WERI-Rb-1 (cell line): ENCODE measurements at regions not wholly inside any gene's neighbourhood (a gene's known extent, or its start where the extent isn't known, plus 50 kb on each side); places are given as distances from the start of the nearest gene placed in this dataset.
"Not testable (repeated sequence)": the region's sequence is repeated elsewhere in the genome, so short reads cannot be mapped to it uniquely, and the experiment has no call there.

Experiments
- DNase-seq: peaks from one replicate; pipeline ENCODE4 v3.0.0-alpha.2; 2020
- H3K27ac ChIP-seq: fragments of 250-450 bp; sonication (Bioruptor Pico); 2 replicates; pipeline ENCODE4 v1.5.1; 2020; ENCODE audit warnings: mild to moderate bottlenecking, moderate library complexity
- H3K27me3 ChIP-seq: fragments of 250-450 bp; sonication (Bioruptor Pico); 2 replicates; pipeline ENCODE4 v1.5.1; 2021; ENCODE audit warnings: mild to moderate bottlenecking, low read depth, moderate library complexity; ENCODE audit not compliant: insufficient read depth, severe bottlenecking
- H3K36me3 ChIP-seq: fragments of 250-450 bp; sonication (Bioruptor Pico); 2 replicates; pipeline ENCODE4 v1.5.1; 2020; ENCODE audit warnings: mild to moderate bottlenecking, moderate library complexity
- H3K4me3 ChIP-seq: 2 replicates; pipeline ENCODE4 v1.5.1; 2011; ENCODE audit warnings: low read depth, mild to moderate bottlenecking, control low read depth, low read length
- H3K9me3 ChIP-seq: fragments of 250-450 bp; sonication (Bioruptor Pico); 2 replicates; pipeline ENCODE4 v1.5.1; 2021; ENCODE audit warnings: mild to moderate bottlenecking, moderate library complexity; ENCODE audit not compliant: severe bottlenecking
- CTCF ChIP-seq: IDR thresholded peaks from 2 replicates; pipeline ENCODE4 v1.5.1; 2011; ENCODE audit warnings: low read depth, mild to moderate bottlenecking, control low read depth, inconsistent platforms, low read length

- DNase-seq, result no peak
Observed at GRCh38 chrX:131405497-131405896, 116.4 kb upstream of the IGSF1 start.

GRCh38 chrX:131424895-131425294, 119.0 kb upstream of the OR13H1 start:
- no peaks in the 10 kb centered on the region for H3K9me3 ChIP-seq
- H3K36me3 ChIP-seq, result no peaks in the 10 kb centered on the region
- H3K27ac ChIP-seq, result no peak overlapping the region
- no peak for TF ChIP-seq CTCF
- peaks cover 32% of the 10 kb centered on the region for H3K27me3 ChIP-seq
- H3K4me3 ChIP-seq, result no peak overlapping the region
- no peak for DNase-seq

More at GRCh38 chrX:131405497-131405896, 116.4 kb upstream of the IGSF1 start:
- no peaks in the 10 kb centered on the region for H3K9me3 ChIP-seq
- no peak overlapping the region for H3K4me3 ChIP-seq
- H3K27ac ChIP-seq, result no peak overlapping the region
- H3K36me3 ChIP-seq, result no peaks in the 10 kb centered on the region
- H3K27me3 ChIP-seq, result peaks cover 8% of the 10 kb centered on the region
- TF ChIP-seq CTCF, result no peak

- not testable (repeated sequence) for DNase-seq, H3K27ac ChIP-seq, H3K27me3 ChIP-seq, H3K4me3 ChIP-seq, H3K9me3 ChIP-seq, H3K36me3 ChIP-seq
Observed at GRCh38 chrX:131430465-131430864, 113.4 kb upstream of the OR13H1 start.

GRCh38 chrX:131441033-131441432, 102.8 kb upstream of the OR13H1 start:
- DNase-seq, result no peak
- Histone ChIP-seq H3K4me3 (no peak overlapping the region), H3K9me3 (no peaks in the 10 kb centered on the region), H3K36me3 (no peaks in the 10 kb centered on the region), H3K27me3 (peaks cover 27% of the 10 kb centered on the region), H3K27ac (no peak overlapping the region)
- TF ChIP-seq CTCF, result no peak

- H3K9me3 ChIP-seq, result peaks cover 2% of the 10 kb centered on the region
- H3K27ac ChIP-seq, result no peak overlapping the region
- no peak for DNase-seq
- no peak overlapping the region for H3K4me3 ChIP-seq
- peaks cover 27% of the 10 kb centered on the region for H3K27me3 ChIP-seq
- no peaks in the 10 kb centered on the region for H3K36me3 ChIP-seq
- no peak for TF ChIP-seq CTCF
Observed at GRCh38 chrX:131445955-131446354, 97.9 kb upstream of the OR13H1 start.

GRCh38 chrX:131461855-131462254, 82.0 kb upstream of the OR13H1 start:
- H3K36me3 ChIP-seq, H3K9me3 ChIP-seq, DNase-seq, H3K4me3 ChIP-seq, H3K27ac ChIP-seq: not testable (repeated sequence)
- peaks cover 13% of the 10 kb centered on the region for H3K27me3 ChIP-seq

GRCh38 chrX:131473809-131474208, 70.1 kb upstream of the OR13H1 start:
- not testable (repeated sequence) for H3K36me3 ChIP-seq, H3K9me3 ChIP-seq, H3K4me3 ChIP-seq, H3K27ac ChIP-seq, DNase-seq
- H3K27me3 ChIP-seq, result peaks cover 13% of the 10 kb centered on the region

- no peak overlapping the region for H3K27ac ChIP-seq
Observed at GRCh38 chrX:131477498-131477897, 66.4 kb upstream of the OR13H1 start.

More at GRCh38 chrX:131477498-131477897, 66.4 kb upstream of the OR13H1 start:
- Histone ChIP-seq H3K9me3 (no peaks in the 10 kb centered on the region), H3K36me3 (no peaks in the 10 kb centered on the region), H3K27me3 (peaks cover 13% of the 10 kb centered on the region), H3K4me3 (no peak overlapping the region)
- no peak for DNase-seq
- TF ChIP-seq CTCF, result no peak
